ENCODE measurements at regions not wholly inside any gene's neighbourhood (a gene's known extent, or its start where the extent isn't known, plus 50 kb on each side); places are given as distances from the start of the nearest gene placed in this dataset.

- no peak for DNase-seq (ENCODE audit: low read depth, low spot score)
- CTCF ChIA-PET, result no interaction called here
- H3K4me3 ChIP-seq (ENCODE audit: low read depth, low read length), result no peak overlapping the region
- POLR2A ChIA-PET, result no interaction called here
- TF ChIP-seq CTCF (IDR thresholded peaks at IDR 0.05; ENCODE audit: insufficient read depth, low read length, missing control alignments), result no peak
Measured at GRCh38 chr4:19293781-19294180, 957.9 kb upstream of the SLIT2 start.

- no peak overlapping the region for H3K4me3 ChIP-seq (ENCODE audit: low read depth, low read length)
- POLR2A ChIA-PET, result no interaction called here
- no peak for TF ChIP-seq CTCF (IDR thresholded peaks at IDR 0.05; ENCODE audit: insufficient read depth, low read length, missing control alignments)
- CTCF ChIA-PET, result no interaction called here
- no peak for DNase-seq (ENCODE audit: low read depth, low spot score)
Measured at GRCh38 chr4:19293080-19293479, 958.6 kb upstream of the SLIT2 start.

- CTCF ChIA-PET, result interaction anchor here (1.1 kb wide), 1 partner anchor 13 kb away, joined by 3 read pairs; no protein-coding TSS in a partner anchor
- POLR2A ChIA-PET, result no interaction called here
- no peak for DNase-seq (ENCODE audit: low read depth, low spot score)
- no peak overlapping the region for H3K4me3 ChIP-seq (ENCODE audit: low read depth, low read length)
- no peak for TF ChIP-seq CTCF (IDR thresholded peaks at IDR 0.05; ENCODE audit: insufficient read depth, low read length, missing control alignments)
Measured at GRCh38 chr4:19286924-19287323, 964.8 kb upstream of the SLIT2 start.

GRCh38 chr4:19285146-19285545, 966.6 kb upstream of the SLIT2 start:
- ChIA-PET CTCF (no interaction called here), POLR2A (no interaction called here)
- H3K4me3 ChIP-seq (ENCODE audit: low read depth, low read length), result no peak overlapping the region
- no peak for DNase-seq (ENCODE audit: low read depth, low spot score)
- TF ChIP-seq CTCF (IDR thresholded peaks at IDR 0.05; ENCODE audit: insufficient read depth, low read length, missing control alignments), result no peak

- no peak overlapping the region for H3K4me3 ChIP-seq (ENCODE audit: low read depth, low read length)
- no peak for DNase-seq (ENCODE audit: low read depth, low spot score)
- TF ChIP-seq CTCF (IDR thresholded peaks at IDR 0.05; ENCODE audit: insufficient read depth, low read length, missing control alignments), result no peak
- ChIA-PET POLR2A (no interaction called here), CTCF (interaction anchor here (0.7 kb wide), 1 partner anchor 54 kb away, joined by 4 read pairs; no protein-coding TSS in a partner anchor)
Measured at GRCh38 chr4:19278665-19279064, 973.0 kb upstream of the SLIT2 start.

- TF ChIP-seq CTCF (IDR thresholded peaks at IDR 0.05; ENCODE audit: insufficient read depth, low read length, missing control alignments), result no peak
- POLR2A ChIA-PET, result no interaction called here
- DNase-seq (ENCODE audit: low read depth, low spot score), result no peak
Measured at GRCh38 chr4:19266566-19266965, 985.1 kb upstream of the SLIT2 start.

More at GRCh38 chr4:19266566-19266965, 985.1 kb upstream of the SLIT2 start:
- CTCF ChIA-PET, result no interaction called here
- H3K4me3 ChIP-seq (ENCODE audit: low read depth, low read length), result no peak overlapping the region

Data from AG04449 (cell line).